ENCODE measurements at regions not wholly inside any gene's neighbourhood (a gene's known extent, or its start where the extent isn't known, plus 50 kb on each side); places are given as distances from the start of the nearest gene placed in this dataset.

GRCh38 chr5:27414099-27414498, 375.7 kb upstream of the CDH9 start (continued):
- TF ChIP-seq ZNF462 (CRISPR knock-in tag; IDR thresholded peaks at IDR 0.05) (no peak), ZNF331 (CRISPR knock-in tag; IDR thresholded peaks at IDR 0.05; ENCODE audit: low read depth) (no peak), REST (IDR thresholded peaks at IDR 0.05; ENCODE audit: unreplicated experiment) (no peak), ETS1 (IDR thresholded peaks at IDR 0.05) (no peak), STAT1 (IDR thresholded peaks at IDR 0.05; ENCODE audit: unreplicated experiment) (no peak)

Data from GM23338 (cell line).